Heart right ventricle (tissue), 16 donors: ENCODE measurements at regions not wholly inside any gene's neighbourhood (a gene's known extent, or its start where the extent isn't known, plus 50 kb on each side); places are given as distances from the start of the nearest gene placed in this dataset.

Source experiments
- ATAC-seq, 8 donors: fragments of 200-7000 bp; cut with Tn5 transposase; one replicate each; pipeline ENCODE4 v1.9.1; 2020; ENCODE audit warnings: mild to moderate bottlenecking in 8 of 8, moderate library complexity in 8 of 8, moderate number of reproducible peaks in 1 of 8
- DNase-seq, 2 donors: peaks; one replicate each; pipeline ENCODE4 v3.0.0-alpha.2; 2020
- H3K27ac ChIP-seq, 10 donors: fragments of 200-600 bp; sonication (generic) in 2 of 10; one replicate each; pipeline versions ENCODE4 v1.5.0 to v1.8.0; 2020 to 2022; ENCODE audit warnings: mild to moderate bottlenecking in 3 of 10
- H3K27me3 ChIP-seq, 7 donors: fragments of 200-600 bp; one replicate each; pipeline ENCODE4 v1.8.0; 2021 to 2022; ENCODE audit warnings: mild to moderate bottlenecking in 2 of 7
- H3K36me3 ChIP-seq, 9 donors: fragments of 200-600 bp; sonication (generic) in 1 of 9; one replicate each; pipeline versions ENCODE4 v1.5.0 to v1.8.0; 2020 to 2022; ENCODE audit warnings: mild to moderate bottlenecking in 2 of 9
- H3K4me1 ChIP-seq, 9 donors: fragments of 200-600 bp; sonication (generic) in 1 of 9; one replicate each; pipeline versions ENCODE4 v1.5.0 to v1.8.0; 2020 to 2022; ENCODE audit warnings: mild to moderate bottlenecking in 4 of 9
- H3K4me3 ChIP-seq, 10 donors: fragments of 200-600 bp; sonication (generic) in 2 of 10; one replicate each; pipeline versions ENCODE4 v1.5.0 to v1.8.0; 2020 to 2022; ENCODE audit warnings: mild to moderate bottlenecking in 7 of 10, moderate library complexity in 2 of 10
- H3K9me3 ChIP-seq, 11 donors: fragments of 200-600 bp in 10 of 11; sonication (generic) in 2 of 11; one replicate each; pipeline versions ENCODE4 v1.5.0 to v1.8.0; 2013 to 2022; ENCODE audit warnings: mild to moderate bottlenecking in 2 of 11, control low read depth in 1 of 11, moderate library complexity in 1 of 11
- WGBS, 2 donors: extraction: QIAGEN DNeasy Blood & Tissue Kit; methylation state at CpG; one replicate each; pipeline ENCODE4 v1.1.7; 2013; ENCODE audit warnings: inconsistent platforms in 1 of 2; 5-methylcytosine and 5-hydroxymethylcytosine counted together
- intact Hi-C, 10 donors: fragments of 100-400 bp; cut with DNase I; formaldehyde crosslinking; loops; one replicate each; pipeline versions ENCODE4 v1.11.1 to v1.14.2; 2022
- TF ChIP-seq, protein P1 (sequence below), 9 donors: fragments of 200-600 bp; sonication (generic) in 2 of 9; IDR thresholded peaks; one replicate each; pipeline versions ENCODE4 v1.5.0 to v1.8.0; 2021 to 2022; ENCODE audit warnings: antibody characterized with exemption in 9 of 9, mild to moderate bottlenecking in 5 of 9, moderate library complexity in 1 of 9
- donor health status: Arrhythmogenic right ventricular cardiomyopathy.
- donor health status: ischemic (EF 13 %, LVEDD 7.1; RV severe dilation, severe dysfunction).
- donor health status: healthy with polysubstance abuse.
- donor health status: DM: no; HTN: yes; CAD: no.
- donor health status: DM: no; HTN: no; CAD: no.
- donor health status: ischemic (EF 25% LVEDD 6.9; RV normal size, moderate dysfunction).
- donor health status: ischemic (EF 25% LVEDD 5.7; RV mildly dilated, moderate dysfunction).
- donor health status: healthy.
- donor health status: DM: yes; HTN: yes; CAD: no.
- donor health status: Ischemic cardiomyopathy.
- donor health status: ischemic (EF 35%, LVEDD 5.7; RV mildly dilated, moderate dysfunction).
- donor health status: nonischemic (EF 11% LVEDD 7.7; RV severe dilation, severe dysfunction).
- donor health status: DM: yes; HTN: yes; CAD: no.
- donor health status: PGD.
- donor health status: ischemic (EF 29% LVEDD 5.4; RV normal size, mild dysfunction).
- donor health status: nonischemic (EF 23%, LVEDD 6.1; RV moderate dilation, normal function).

DNA sequence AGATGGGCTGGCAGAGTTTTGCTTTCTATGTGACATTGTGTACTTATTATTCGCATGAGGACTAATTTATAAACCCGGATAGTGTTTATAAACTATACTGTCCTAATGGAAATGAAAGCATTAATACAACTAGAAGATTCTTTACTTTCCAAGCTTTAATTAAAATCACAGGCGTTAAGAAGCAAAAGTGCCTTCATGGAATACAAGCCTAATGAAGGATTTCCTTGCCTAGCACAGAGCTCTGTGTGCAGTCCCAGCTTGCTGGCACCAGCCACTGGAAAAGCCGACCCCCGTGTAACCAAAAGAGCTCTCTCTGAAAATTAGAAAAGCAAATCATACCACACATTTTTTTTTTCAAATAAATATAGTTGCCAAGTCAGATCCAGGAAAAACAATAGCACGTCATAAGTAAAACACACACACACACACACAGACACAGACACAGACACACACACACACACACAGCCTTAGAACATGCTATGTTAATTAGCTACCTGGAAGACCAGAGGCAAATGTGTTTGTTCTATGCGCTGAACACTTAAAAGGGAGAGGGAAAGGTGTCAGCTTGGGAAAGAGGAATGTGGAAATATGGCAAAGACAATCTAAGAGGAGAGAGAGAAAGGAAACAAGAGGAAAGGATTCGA, 1084.2 kb downstream of the TUSC7 start:
- TF ChIP-seq, protein P1, sequence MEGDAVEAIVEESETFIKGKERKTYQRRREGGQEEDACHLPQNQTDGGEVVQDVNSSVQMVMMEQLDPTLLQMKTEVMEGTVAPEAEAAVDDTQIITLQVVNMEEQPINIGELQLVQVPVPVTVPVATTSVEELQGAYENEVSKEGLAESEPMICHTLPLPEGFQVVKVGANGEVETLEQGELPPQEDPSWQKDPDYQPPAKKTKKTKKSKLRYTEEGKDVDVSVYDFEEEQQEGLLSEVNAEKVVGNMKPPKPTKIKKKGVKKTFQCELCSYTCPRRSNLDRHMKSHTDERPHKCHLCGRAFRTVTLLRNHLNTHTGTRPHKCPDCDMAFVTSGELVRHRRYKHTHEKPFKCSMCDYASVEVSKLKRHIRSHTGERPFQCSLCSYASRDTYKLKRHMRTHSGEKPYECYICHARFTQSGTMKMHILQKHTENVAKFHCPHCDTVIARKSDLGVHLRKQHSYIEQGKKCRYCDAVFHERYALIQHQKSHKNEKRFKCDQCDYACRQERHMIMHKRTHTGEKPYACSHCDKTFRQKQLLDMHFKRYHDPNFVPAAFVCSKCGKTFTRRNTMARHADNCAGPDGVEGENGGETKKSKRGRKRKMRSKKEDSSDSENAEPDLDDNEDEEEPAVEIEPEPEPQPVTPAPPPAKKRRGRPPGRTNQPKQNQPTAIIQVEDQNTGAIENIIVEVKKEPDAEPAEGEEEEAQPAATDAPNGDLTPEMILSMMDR (IDR thresholded peaks at IDR 0.05): no peak
- intact Hi-C loops: no loop called here
- Histone ChIP-seq H3K27ac (no peak overlapping the region), H3K9me3 (no peaks in the 10 kb centered on the region), H3K4me1 (no peaks in the 10 kb centered on the region), H3K27me3 (peaks cover 0 to 8% (median 0%) of the 10 kb centered on the region in 7 donors), H3K36me3 (no peaks in the 10 kb centered on the region), H3K4me3 (no peak overlapping the region)
- ATAC-seq (no peak), DNase-seq (no peak)
- 57 to 69% methylated on average over 8 of the region's 8 CpGs for WGBS, 2 donors

DNA sequence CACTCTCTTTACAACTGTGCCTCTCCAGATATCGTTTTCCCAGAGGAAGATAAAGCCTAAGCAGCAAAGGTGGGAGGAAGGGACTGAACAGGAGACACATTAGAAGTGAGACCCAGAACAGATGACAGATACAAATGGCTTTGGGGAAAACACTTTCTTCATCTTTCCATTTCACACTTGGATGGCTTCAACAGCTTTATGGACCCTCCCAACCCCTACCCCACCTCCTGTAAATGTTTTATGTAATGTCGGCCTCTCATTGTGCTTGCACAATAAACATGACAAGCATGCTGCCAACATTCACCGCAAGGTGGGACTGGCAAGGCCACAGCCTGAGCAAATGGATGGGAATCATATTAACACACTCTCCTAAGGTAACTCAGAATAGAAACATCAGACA, 1088.6 kb downstream of the TUSC7 start:
- H3K27ac ChIP-seq: no peak overlapping the region
- intact Hi-C loops: no loop called here

DNA sequence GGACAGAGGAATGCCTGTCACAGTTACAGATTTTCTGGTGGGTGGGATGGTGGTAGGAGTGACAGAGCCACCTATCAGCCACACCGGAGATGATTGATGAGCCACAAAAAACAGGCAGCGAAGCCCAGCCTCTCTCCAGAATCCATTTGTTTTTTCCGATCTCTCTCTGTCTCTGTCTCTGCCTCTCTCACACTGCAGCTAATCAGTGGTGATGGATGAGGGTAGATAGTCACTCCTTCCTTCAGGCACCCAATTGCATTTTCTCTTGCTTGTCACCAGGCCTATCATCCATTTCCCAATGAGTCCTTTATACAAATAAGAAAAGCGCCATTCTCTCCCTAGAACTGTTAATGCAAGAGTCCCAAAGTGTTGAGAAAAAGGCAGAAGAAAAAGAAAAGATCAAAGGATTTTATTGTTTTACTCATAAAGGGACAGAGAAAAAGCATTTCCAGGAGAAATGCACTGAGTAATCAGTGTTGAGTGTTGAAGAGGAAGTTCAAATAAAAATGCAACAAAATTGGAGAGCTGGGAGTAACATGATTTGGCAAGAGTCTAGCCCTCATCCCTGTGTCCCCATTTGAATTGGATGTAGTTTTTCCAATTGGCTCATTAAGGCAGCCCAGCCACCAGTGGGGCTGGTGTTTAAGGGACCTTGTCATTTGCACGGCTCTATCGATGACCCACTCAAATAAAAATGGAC, 1089.3 kb downstream of the TUSC7 start:
- WGBS, 2 donors: 63 to 68% methylated on average over 6 of the region's 6 CpGs

More for the DNA sequence above, 1088.6 kb downstream of the TUSC7 start:
- Histone ChIP-seq H3K9me3 (no peaks in the 10 kb centered on the region), H3K4me1 (no peaks in the 10 kb centered on the region), H3K36me3 (no peaks in the 10 kb centered on the region), H3K4me3 (no peak overlapping the region), H3K27me3 (peaks cover 0 to 8% (median 0%) of the 10 kb centered on the region in 7 donors)
- TF ChIP-seq, protein P1 (IDR thresholded peaks at IDR 0.05): no peak
- 32 to 41% methylated on average over 3 of the region's 3 CpGs for WGBS, 2 donors
- DNase-seq (no peak), ATAC-seq (no peak)

DNA sequence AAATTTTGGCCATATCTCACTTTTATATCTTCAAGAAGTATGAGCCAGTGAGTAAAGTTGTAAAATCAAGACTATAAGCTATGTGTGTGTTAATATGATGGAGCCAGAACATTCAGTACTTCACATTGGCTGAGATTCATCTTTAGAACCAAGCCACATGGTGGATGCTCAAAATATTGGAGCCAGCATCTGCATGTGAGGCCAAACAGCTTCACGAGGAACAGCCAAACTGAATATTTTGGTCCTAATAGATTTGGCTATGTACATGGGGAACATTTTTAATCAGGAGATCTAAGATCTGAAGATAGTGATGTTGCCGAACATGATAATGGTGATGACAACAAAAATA, 1089.8 kb downstream of the TUSC7 start:
- H3K4me1 ChIP-seq: no peaks in the 10 kb centered on the region
- 66 to 81% methylated on average over 2 of the region's 2 CpGs for WGBS, 2 donors
- ATAC-seq (no peak), DNase-seq (no peak)
- H3K36me3 ChIP-seq: no peaks in the 10 kb centered on the region
- H3K27ac ChIP-seq: no peak overlapping the region
- intact Hi-C loops: no loop called here
- H3K9me3 ChIP-seq: no peaks in the 10 kb centered on the region
- no peak overlapping the region for H3K4me3 ChIP-seq
- TF ChIP-seq, protein P1 (IDR thresholded peaks at IDR 0.05): no peak
- peaks cover 0 to 6% (median 0%) of the 10 kb centered on the region in 7 donors for H3K27me3 ChIP-seq

More for the DNA sequence above, 1089.3 kb downstream of the TUSC7 start:
- H3K27me3 ChIP-seq: peaks cover 0 to 8% (median 0%) of the 10 kb centered on the region in 7 donors
- intact Hi-C loops: no loop called here
- TF ChIP-seq, protein P1 (IDR thresholded peaks at IDR 0.05): no peak
- no peak overlapping the region for H3K4me3 ChIP-seq
- no peaks in the 10 kb centered on the region for H3K4me1 ChIP-seq
- H3K27ac ChIP-seq: no peak overlapping the region
- H3K36me3 ChIP-seq: no peaks in the 10 kb centered on the region
- no peaks in the 10 kb centered on the region for H3K9me3 ChIP-seq
- ATAC-seq (no peak), DNase-seq (no peak)
